BLaER1 treated with 17β-estradiol and CSF1 and Interleukin-3, amounts not matched to agents 10 nM and 100 nM (cell line): ENCODE measurements at regions not wholly inside any gene's neighbourhood (a gene's known extent, or its start where the extent isn't known, plus 50 kb on each side); places are given as distances from the start of the nearest gene placed in this dataset.
"Not testable (repeated sequence)": the region's sequence is repeated elsewhere in the genome, so short reads cannot be mapped to it uniquely, and the experiment has no call there.

Source experiments
- H3K27ac ChIP-seq, 11 experiments: shearing (Covaris generic); formaldehyde crosslinking; 2 replicates each; pipeline ENCODE4 v1.8.1; 2022
- H3K27me3 ChIP-seq, 11 experiments: shearing (Covaris generic); formaldehyde crosslinking; 2 replicates each; pipeline ENCODE4 v1.8.1; 2022
- H3K36me3 ChIP-seq, 11 experiments: shearing (Covaris generic); formaldehyde crosslinking; 2 replicates each; pipeline ENCODE4 v1.8.1; 2022
- H3K4me1 ChIP-seq, 10 experiments: shearing (Covaris generic); formaldehyde crosslinking; 2 replicates each; pipeline ENCODE4 v1.8.1; 2022
- H3K4me2 ChIP-seq, 11 experiments: shearing (Covaris generic); formaldehyde crosslinking; 2 replicates each; pipeline ENCODE4 v1.8.1; 2022
- H3K4me3 ChIP-seq, 10 experiments: shearing (Covaris generic); formaldehyde crosslinking; 2 replicates each; pipeline ENCODE4 v1.8.1; 2022
- H3K9ac ChIP-seq, 11 experiments: shearing (Covaris generic); formaldehyde crosslinking; 2 replicates each; pipeline ENCODE4 v1.8.1; 2022
- H3K9me3 ChIP-seq, 11 experiments: shearing (Covaris generic); formaldehyde crosslinking; replicated peaks in 1 of 11; 2 replicates each; pipeline ENCODE4 v1.8.1; 2022
- H4K20me1 ChIP-seq, 11 experiments: shearing (Covaris generic); formaldehyde crosslinking; 2 replicates each; pipeline ENCODE4 v1.8.1; 2022
- Cebpa-rat ChIP-seq, 11 experiments: shearing (Covaris generic); IDR thresholded peaks; 2 replicates each; pipeline ENCODE4 v1.8.1; 2022

DNA sequence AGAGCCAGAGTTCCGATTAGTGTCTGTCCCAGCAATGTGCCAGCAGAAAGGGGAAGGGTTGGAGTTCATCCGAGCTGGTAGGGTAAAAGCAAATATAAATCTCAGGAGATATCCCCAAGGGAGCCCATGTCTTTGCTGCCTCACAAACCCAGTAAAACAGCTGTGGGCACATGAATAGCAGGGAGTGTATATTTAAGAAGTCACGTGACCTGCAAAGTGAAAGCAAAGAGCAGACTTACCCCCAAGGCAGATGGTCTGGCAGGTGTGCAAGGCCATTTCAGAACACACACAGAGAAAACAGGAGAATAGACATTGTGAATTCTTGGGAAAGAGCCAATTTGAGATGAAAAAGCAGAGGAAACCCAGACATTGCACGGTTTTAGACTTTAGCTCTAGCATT, 653.4 kb downstream of the TGIF2LX start:
- H3K4me1 ChIP-seq, H3K9me3 ChIP-seq, H3K27ac ChIP-seq, H3K36me3 ChIP-seq, H3K4me3 ChIP-seq, H4K20me1 ChIP-seq, H3K9ac ChIP-seq: not testable (repeated sequence)
- peaks cover 0 to 11% (median 6%) of the 10 kb centered on the region in 11 experiments; a peak in 13 of 22 replicates for H3K27me3 ChIP-seq
- H3K4me2 ChIP-seq: peak overlapping the region in 3 of 11 experiments; percentile 18 to 51 (median 24); a peak in 3 of 22 replicates

DNA sequence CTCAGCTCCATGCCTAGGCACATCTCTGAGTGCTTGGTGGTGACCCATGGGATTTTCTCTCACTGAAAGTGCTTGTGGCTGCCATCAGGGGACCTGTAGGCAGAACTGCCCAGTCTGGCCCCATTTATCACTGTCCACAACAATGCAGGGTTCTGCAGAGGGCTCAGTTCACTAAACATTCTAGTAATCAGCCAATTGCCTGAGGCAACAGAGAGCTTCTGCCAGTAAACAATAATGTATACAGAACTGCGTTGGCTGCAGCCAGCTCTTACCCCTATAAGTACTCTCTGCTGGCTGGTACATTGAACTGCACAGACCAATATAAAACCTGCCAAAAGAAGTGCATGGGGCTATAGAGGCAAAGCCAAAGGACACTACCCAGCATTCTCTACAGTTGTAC, 680.2 kb downstream of the TGIF2LX start:
- peaks cover 0 to 25% (median 8%) of the 10 kb centered on the region in 11 experiments; a peak in 13 of 22 replicates for H3K27me3 ChIP-seq
- not testable (repeated sequence) for H3K27ac ChIP-seq, H3K4me1 ChIP-seq, H3K9me3 ChIP-seq, H4K20me1 ChIP-seq, H3K4me3 ChIP-seq, H3K9ac ChIP-seq, H3K36me3 ChIP-seq, H3K4me2 ChIP-seq

GRCh38 chrX:90605736-90606135, 684.0 kb downstream of the TGIF2LX start:
- H3K9ac ChIP-seq, H3K4me2 ChIP-seq, H3K36me3 ChIP-seq, H3K4me1 ChIP-seq, H3K4me3 ChIP-seq, H4K20me1 ChIP-seq, H3K9me3 ChIP-seq, H3K27ac ChIP-seq: not testable (repeated sequence)
- H3K27me3 ChIP-seq: peaks cover 0 to 25% (median 7%) of the 10 kb centered on the region in 11 experiments; a peak in 13 of 22 replicates

- no peaks in the 10 kb centered on the region for H4K20me1 ChIP-seq
- no peak overlapping the region for H3K9ac ChIP-seq
- no peaks in the 10 kb centered on the region for H3K36me3 ChIP-seq
- peaks cover 6 to 45% (median 27%) of the 10 kb centered on the region in 11 experiments; a peak in 18 of 22 replicates for H3K27me3 ChIP-seq
- TF ChIP-seq Cebpa-rat (IDR thresholded peaks at IDR 0.05): no peak
- peaks cover 10 to 13% (median 12%) of the 10 kb centered on the region in 11 experiments; a peak in 19 of 22 replicates for H3K9me3 ChIP-seq
- H3K27ac ChIP-seq: no peak overlapping the region
- no peak overlapping the region for H3K4me3 ChIP-seq
- no peak overlapping the region for H3K4me2 ChIP-seq
- H3K4me1 ChIP-seq: no peaks in the 10 kb centered on the region
Observed at GRCh38 chrX:90617710-90618325, 696.1 kb downstream of the TGIF2LX start.

GRCh38 chrX:90665161-90665560, 743.5 kb downstream of the TGIF2LX start:
- Histone ChIP-seq H3K4me1 (peaks cover 0 to 14% (median 8%) of the 10 kb centered on the region in 10 experiments; a peak in 8 of 20 replicates), H3K4me2 (peak overlapping the region in 7 of 11 experiments; percentile 2 to 57 (median 32); a peak in 11 of 22 replicates), H3K9me3 (peaks cover 0 to 12% (median 6%) of the 10 kb centered on the region in 11 experiments; a peak in 10 of 22 replicates), H3K27me3 (peaks cover 7 to 19% (median 13%) of the 10 kb centered on the region in 11 experiments; a peak in 18 of 22 replicates)
- H3K27ac ChIP-seq, H4K20me1 ChIP-seq, H3K9ac ChIP-seq, H3K36me3 ChIP-seq, H3K4me3 ChIP-seq: not testable (repeated sequence)

DNA sequence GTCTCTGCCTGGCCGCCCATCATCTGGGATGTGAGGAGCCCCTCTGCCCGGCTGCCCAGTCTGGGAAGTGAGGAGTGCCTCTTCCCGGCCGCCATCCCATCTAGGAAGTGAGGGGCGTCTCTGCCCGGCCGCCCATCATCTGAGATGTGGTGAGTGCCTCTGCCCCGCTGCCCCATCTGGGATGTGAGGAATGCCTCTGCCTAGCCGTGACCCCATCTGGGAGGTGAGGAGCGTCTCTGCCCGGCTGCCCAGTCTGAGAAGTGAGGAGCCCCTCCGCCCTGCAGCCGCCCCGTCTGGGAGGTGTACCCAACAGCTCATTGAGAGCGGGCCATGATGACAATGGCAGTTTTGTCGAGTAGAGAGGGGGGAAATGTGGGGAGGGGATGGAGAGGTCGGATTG, 721.1 kb upstream of the PABPC5 start:
- H3K27ac ChIP-seq, H3K4me2 ChIP-seq, H3K4me3 ChIP-seq, H3K36me3 ChIP-seq, H3K4me1 ChIP-seq, H3K9me3 ChIP-seq, H4K20me1 ChIP-seq, H3K9ac ChIP-seq: not testable (repeated sequence)
- H3K27me3 ChIP-seq: peaks cover 0 to 27% (median 11%) of the 10 kb centered on the region in 11 experiments; a peak in 13 of 22 replicates

GRCh38 chrX:90737555-90737954, 697.1 kb upstream of the PABPC5 start:
- H3K9me3 ChIP-seq, H3K36me3 ChIP-seq, H3K4me2 ChIP-seq, H4K20me1 ChIP-seq, H3K9ac ChIP-seq, H3K4me1 ChIP-seq, H3K27ac ChIP-seq, H3K4me3 ChIP-seq: not testable (repeated sequence)
- peaks cover 0 to 30% (median 20%) of the 10 kb centered on the region in 11 experiments; a peak in 15 of 22 replicates for H3K27me3 ChIP-seq

- H3K9me3 ChIP-seq, H3K4me1 ChIP-seq, H3K9ac ChIP-seq, H3K4me2 ChIP-seq, H3K36me3 ChIP-seq, H4K20me1 ChIP-seq, H3K4me3 ChIP-seq, H3K27ac ChIP-seq: not testable (repeated sequence)
- H3K27me3 ChIP-seq: peaks cover 0 to 41% (median 19%) of the 10 kb centered on the region in 11 experiments; a peak in 16 of 22 replicates
Observed at GRCh38 chrX:90757619-90758018, 677.0 kb upstream of the PABPC5 start.

GRCh38 chrX:90765482-90765881, 669.2 kb upstream of the PABPC5 start:
- H3K36me3 ChIP-seq, H3K4me2 ChIP-seq, H3K27ac ChIP-seq, H3K4me1 ChIP-seq, H4K20me1 ChIP-seq, H3K4me3 ChIP-seq, H3K9ac ChIP-seq, H3K9me3 ChIP-seq: not testable (repeated sequence)
- peaks cover 0 to 30% (median 17%) of the 10 kb centered on the region in 11 experiments; a peak in 16 of 22 replicates for H3K27me3 ChIP-seq

DNA sequence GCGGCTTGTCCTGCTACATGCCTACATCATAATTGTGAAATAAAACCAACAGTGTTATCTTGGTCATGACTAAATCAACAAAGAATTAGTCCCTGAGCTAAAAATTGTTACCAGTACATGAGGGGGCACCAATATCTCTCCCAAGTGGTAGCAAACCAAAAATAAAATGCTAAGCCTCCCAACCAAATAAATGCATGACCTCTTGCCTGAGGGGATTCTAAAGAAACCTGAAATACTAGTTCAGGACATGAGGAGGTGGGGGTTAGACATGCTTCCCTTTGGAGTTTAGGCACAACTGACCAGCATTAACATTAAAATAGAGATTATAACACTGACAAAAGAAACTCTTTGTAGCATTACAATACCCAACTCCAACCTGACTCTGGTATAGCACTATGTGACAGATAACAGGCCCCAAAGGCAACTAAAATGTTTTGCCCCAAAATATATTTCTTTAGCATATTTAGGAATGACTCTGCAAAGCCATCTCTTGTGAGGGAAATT, 654.3 kb upstream of the PABPC5 start:
- not testable (repeated sequence) for H3K4me1 ChIP-seq, H4K20me1 ChIP-seq, H3K27ac ChIP-seq, H3K9ac ChIP-seq, H3K36me3 ChIP-seq, H3K4me3 ChIP-seq, H3K9me3 ChIP-seq, H3K4me2 ChIP-seq
- peaks cover 0 to 23% (median 13%) of the 10 kb centered on the region in 11 experiments; a peak in 16 of 22 replicates for H3K27me3 ChIP-seq
